Kasumi-1 (cell line): ENCODE measurements at regions not wholly inside any gene's neighbourhood (a gene's known extent, or its start where the extent isn't known, plus 50 kb on each side); places are given as distances from the start of the nearest gene placed in this dataset.
"Not testable (repeated sequence)": the region's sequence is repeated elsewhere in the genome, so short reads cannot be mapped to it uniquely, and the experiment has no call there.

Source experiments
- DNase-seq, 2 experiments: peaks; one replicate each; lab custom pipeline; 2025; lab: John Stamatoyannopoulos, UW

DNA sequence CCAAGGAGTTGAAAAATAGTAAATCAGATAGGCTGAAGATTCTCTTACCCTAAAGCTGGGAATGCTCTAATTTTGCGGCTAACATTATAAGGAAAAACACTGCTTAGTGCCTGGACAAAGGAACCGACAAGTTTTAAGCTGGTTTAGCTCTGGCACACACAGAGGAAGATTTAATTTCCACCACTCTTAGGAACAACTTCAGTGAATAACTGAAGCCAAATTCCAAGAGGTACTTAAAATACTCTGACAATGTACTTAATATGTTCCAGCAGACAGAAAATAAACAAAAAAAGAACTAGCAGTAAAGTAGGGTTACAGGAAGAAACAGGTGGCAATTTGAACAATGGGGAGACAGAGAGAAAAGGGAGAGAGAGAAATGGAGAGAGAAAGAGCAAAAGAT lies 340.8 kb upstream of the NDST4 start:
- no peak for DNase-seq

- no peak for DNase-seq
These were observed 340.0 kb upstream of the NDST4 start for GRCh38 chr4:115453416-115453815.

DNA sequence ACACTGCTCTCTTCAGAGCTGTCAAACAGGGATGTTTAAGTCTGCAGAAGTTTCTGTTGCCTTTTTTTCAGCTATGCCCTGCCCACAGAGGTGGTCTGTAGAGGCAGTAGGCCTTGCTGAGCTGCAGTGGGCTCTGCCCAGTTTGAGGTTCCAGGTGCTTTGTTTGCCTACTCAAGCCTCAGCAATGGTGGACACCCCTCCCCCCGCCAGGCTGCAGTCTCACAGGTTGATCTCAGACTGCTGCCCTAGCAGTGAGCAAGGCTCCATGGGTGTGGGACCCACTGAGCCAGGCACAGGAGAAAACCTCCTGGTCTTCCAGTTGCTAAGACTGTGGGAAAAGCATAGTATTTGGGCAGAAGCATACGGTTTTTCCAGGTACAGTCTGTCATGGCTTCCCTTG lies 338.8 kb upstream of the NDST4 start:
- not testable (repeated sequence) for DNase-seq

- no peak for DNase-seq
These were observed 324.3 kb upstream of the NDST4 start for GRCh38 chr4:115437739-115438138.

- DNase-seq: no peak
These were observed 320.1 kb upstream of the NDST4 start for GRCh38 chr4:115433491-115433890.

DNA sequence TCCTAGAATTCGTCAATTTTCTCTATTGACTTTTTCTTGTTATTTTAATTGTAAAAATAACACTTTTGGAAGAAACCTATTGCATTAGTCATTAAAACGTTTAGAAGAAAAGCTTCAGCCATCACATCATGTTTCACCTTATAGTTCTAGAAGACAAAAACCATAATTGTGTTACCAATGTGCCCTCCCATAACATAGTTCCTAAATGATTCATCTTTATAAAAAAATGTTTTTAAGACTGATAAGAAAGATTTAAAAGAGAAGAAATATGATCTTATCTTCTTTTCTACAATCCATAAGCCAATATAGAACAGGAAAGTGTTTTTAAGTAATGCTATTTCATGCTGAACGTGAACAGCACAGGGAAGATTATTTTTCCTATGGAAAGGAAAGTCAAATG lies 316.6 kb upstream of the NDST4 start:
- DNase-seq: no peak

DNA sequence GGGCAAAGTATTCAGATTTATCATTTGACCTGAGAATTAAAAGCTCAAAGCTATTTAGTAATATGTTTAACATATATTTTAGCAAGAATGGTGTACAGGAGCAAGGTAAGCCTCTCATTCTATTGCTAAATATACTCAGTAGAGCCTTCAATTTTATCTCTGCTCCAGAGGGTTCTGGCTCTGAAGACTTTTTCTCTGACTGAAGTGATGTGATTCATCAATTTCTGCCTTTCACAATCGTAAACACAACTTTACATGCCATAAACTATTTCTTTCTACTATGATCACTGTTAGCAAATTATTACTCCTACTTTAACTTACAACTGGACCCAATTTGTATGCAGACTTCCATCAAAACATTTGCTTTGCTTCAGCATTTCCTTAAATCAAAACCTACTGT lies 315.0 kb upstream of the NDST4 start:
- no peak for DNase-seq

DNA sequence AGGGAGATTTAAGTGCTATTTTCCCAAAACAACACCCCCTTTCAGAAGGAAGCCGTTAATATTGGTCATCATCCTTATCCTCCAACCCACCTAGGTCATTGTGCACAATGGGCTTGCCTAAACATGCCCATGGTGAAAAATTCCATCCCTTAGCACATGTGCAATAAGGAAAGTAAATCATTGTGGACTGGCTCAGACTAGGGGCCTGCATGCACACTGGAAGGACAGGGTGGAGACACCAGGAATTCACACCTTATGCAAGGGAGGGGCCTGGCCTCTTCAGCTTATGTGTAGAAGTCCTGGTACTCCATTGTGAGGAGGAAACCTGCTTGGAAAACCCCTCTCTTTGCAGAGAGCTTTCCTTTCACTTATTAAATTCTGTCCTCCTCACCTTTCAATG lies 311.4 kb upstream of the NDST4 start:
- no peak for DNase-seq

GRCh38 chr4:115418635-115419396 lies 305.4 kb upstream of the NDST4 start:
- DNase-seq: no peak

- no peak for DNase-seq
These were observed 282.6 kb upstream of the NDST4 start for GRCh38 chr4:115396034-115396433.

- DNase-seq: no peak
These were observed 263.4 kb upstream of the NDST4 start for GRCh38 chr4:115376866-115377265.

DNA sequence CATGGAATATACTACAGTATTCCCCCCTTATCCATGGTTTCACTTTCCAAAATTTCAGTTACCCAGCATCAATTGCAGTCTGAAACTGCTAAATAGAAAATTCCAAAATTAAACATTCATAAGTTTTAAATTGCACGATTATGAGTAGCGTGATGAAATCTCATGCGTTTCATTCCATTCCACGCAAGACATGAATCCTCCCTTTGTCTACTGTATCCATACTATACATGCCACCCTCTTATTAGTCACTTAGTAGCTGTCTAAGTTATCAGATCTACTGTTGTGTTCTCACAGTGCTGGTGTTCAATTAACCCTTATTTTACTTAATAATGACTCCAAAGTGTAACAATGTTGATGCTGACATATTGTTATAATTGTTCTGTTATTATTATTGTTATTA lies 261.2 kb upstream of the NDST4 start:
- no peak for DNase-seq

DNA sequence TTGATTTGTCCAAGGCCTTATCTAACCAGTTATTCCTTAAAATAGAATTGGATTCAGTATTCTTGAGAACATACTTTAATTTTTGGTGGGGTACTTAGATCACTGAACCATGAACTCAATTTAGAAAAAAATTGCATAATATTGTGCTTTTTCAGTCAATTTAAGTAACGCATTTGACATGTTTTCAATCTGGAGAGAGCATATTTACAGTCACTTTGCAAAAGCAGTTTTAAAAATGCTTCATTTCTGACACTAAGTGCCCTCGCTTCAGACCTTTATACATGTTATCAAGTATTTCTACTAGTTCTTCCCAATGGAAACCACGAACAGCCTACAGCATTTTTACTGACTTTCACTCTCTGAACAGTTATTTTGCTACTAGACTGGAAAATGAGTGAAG lies 257.1 kb upstream of the NDST4 start:
- no peak for DNase-seq

- no peak for DNase-seq
These were observed 256.6 kb upstream of the NDST4 start for GRCh38 chr4:115370012-115370411.

DNA sequence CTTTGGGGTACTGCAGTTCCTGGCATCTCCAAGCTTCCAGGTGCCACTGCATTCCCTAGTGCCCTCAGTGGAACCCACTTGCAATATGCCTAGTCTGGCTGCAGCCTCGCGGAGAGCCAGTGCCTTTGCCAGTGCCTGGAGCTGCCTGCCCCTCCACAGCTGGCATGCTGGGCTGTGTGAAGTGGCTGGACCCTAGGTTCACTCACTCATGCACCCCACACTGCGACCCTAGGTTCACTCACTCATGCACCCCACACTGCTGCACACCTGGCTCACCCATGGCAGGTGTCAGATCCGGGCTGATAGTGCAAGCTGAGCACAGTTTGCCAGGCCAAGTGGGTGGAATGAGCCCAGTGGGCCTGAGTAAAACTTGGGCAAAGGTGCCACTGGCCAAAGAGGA lies 253.0 kb upstream of the NDST4 start:
- no peak for DNase-seq

GRCh38 chr4:115365185-115365584 lies 251.8 kb upstream of the NDST4 start:
- no peak for DNase-seq

- DNase-seq: no peak
These were observed 248.4 kb upstream of the NDST4 start for GRCh38 chr4:115361781-115362180.

DNA sequence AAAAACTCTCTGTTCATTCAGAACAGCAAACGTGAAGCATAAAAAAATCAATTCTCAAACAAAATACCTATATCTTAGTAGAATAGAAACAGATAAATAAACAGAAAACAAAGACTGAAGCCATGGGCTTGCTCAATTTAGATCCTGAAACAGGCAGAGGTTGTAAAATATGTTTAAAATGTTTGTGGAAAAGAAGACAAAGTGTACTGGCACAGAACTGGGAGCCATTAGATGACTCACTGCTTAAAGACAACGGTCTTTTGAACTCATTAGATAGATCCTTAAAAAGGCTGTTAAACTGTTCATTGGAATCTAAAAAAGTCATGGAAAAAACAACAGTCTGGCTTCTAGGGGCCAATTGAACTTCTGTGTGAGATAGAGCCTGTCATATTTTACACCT lies 247.0 kb upstream of the NDST4 start:
- no peak for DNase-seq

GRCh38 chr4:115357776-115358175 lies 244.4 kb upstream of the NDST4 start:
- DNase-seq: no peak

GRCh38 chr4:115356176-115356575 lies 242.8 kb upstream of the NDST4 start:
- DNase-seq: no peak

- no peak for DNase-seq
These were observed 241.9 kb upstream of the NDST4 start for GRCh38 chr4:115355329-115355728.

DNA sequence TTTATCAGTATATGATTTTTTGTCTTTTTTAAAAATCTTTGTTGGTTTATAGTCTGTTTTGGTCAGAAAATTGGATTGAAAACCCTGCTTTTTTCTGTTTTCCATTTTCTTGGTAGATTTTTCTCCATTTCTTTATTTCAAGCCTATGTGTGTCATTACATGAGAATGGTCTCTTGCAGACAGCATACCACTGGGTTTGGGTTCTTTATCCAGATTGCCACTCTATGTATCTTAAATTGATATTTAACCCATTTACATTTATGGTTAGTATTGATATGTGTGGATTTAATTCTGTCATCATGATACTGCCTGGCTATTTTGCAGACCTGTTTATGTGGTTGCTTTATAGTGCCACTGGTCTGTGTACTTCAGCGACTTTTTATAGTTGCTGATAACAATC lies 239.9 kb upstream of the NDST4 start:
- no peak for DNase-seq

GRCh38 chr4:115343171-115343570 lies 229.8 kb upstream of the NDST4 start:
- no peak for DNase-seq

DNA sequence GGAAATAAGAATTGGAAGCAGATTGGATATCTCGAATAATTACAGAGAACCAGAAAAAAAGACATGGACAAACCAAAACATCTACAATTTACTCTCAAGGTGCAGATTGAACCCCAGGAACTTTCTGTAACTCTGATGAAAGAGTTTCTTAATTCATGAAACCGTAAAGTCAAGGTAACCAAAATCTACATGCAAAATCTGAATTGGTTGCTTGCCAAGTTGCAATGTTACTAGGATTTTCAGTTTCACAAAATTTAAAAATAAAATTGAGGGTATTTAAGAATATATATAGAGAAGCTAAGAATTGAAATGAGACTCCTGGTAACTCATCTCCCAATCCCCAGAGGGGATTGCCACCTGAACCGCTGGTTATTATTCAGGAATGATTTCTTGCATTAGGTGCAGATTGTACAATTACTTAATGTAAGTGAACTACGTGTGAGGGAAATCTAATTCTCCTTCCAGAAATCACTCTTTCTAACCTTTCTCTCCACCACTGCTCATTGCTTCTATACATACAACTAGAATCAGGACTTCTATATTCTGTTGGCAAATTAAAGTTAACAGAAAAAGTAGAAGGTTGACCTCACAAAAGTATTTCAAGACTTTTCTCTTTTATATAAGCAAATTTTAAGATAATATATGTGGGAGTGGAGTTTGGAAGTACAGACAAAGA lies 221.5 kb upstream of the NDST4 start:
- no peak for DNase-seq
